Adrenal gland (tissue), 9 donors: ENCODE measurements at regions not wholly inside any gene's neighbourhood (a gene's known extent, or its start where the extent isn't known, plus 50 kb on each side); places are given as distances from the start of the nearest gene placed in this dataset.

Source experiments
- DNase-seq, 7 donors: peaks; one replicate each; pipeline ENCODE4 v3.0.0-alpha.2; 2019 to 2020
- H3K27ac ChIP-seq, 5 donors: fragments of 200-600 bp; sonication (generic) in 4 of 5; 1 replicate in 3 of 5; 2 replicates in 2 of 5; pipeline versions ENCODE4 v1.5.1 to v1.8.0; 2016 to 2020; ENCODE audit warnings: mild to moderate bottlenecking in 1 of 5
- H3K27me3 ChIP-seq: fragments of 200-600 bp; 2 replicates; pipeline ENCODE4 v1.8.0; 2021
- H3K36me3 ChIP-seq, 2 donors: fragments of 200-600 bp; replicated peaks in 1 of 2; 1 replicate in 1 of 2; 2 replicates in 1 of 2; pipeline versions ENCODE4 v1.5.1 to v1.8.0; 2018 to 2022
- H3K4me1 ChIP-seq, 2 donors: fragments of 200-600 bp; replicated peaks in 1 of 2; 1 replicate in 1 of 2; 2 replicates in 1 of 2; pipeline versions ENCODE4 v1.5.1 to v1.8.0; 2018 to 2021
- H3K4me3 ChIP-seq, 4 donors: fragments of 200-600 bp; sonication (generic) in 3 of 4; one replicate each; pipeline ENCODE4 v1.5.1; 2016 to 2018
- H3K9me3 ChIP-seq, 3 donors: fragments of 200-600 bp; sonication (generic) in 1 of 3; replicated peaks in 1 of 3; 1 replicate in 2 of 3; 2 replicates in 1 of 3; pipeline versions ENCODE4 v1.5.1 to v1.8.0; 2016 to 2021
- POLR2A ChIP-seq, 2 donors: fragments of 450-650 bp; IDR thresholded peaks; one replicate each; pipeline ENCODE4 v1.6.1; 2017; ENCODE audit warnings: antibody characterized with exemption in 2 of 2, mild to moderate bottlenecking in 2 of 2, moderate library complexity in 1 of 2
- WGBS, 4 donors: extraction: QIAGEN DNeasy Blood & Tissue Kit in 2 of 4; methylation state at CpG; one replicate each; pipeline versions ENCODE4 v1.1.5 to v1.1.7; 2013 to 2017; 5-methylcytosine and 5-hydroxymethylcytosine counted together
- intact Hi-C, 2 donors: fragments of 100-400 bp; cut with DNase I; formaldehyde crosslinking; loops; one replicate each; pipeline versions ENCODE4 v1.14.1 to v1.15.0; 2022 to 2023
- TF ChIP-seq, protein P1 (sequence below), 6 experiments: fragments of 450-650 bp in 4 of 6; fragments of 200-600 bp in 2 of 6; sonication (generic) in 1 of 6; IDR thresholded peaks; 1 replicate in 5 of 6; 2 replicates in 1 of 6; pipeline versions ENCODE4 v1.5.1 to v1.8.0; 2016 to 2021; ENCODE audit warnings: antibody characterized with exemption in 6 of 6, mild to moderate bottlenecking in 2 of 6, moderate library complexity in 1 of 6
- donor health status: healthy with polysubstance abuse.
- donor health status: Bipolar disorder and iron deficiency.
- donor health status: DM: yes; HTN: yes; CAD: no.
- donor health status: DM: no; HTN: no; CAD: no.
- donor health status: DM: no; HTN: no; CAD: no.

DNA sequence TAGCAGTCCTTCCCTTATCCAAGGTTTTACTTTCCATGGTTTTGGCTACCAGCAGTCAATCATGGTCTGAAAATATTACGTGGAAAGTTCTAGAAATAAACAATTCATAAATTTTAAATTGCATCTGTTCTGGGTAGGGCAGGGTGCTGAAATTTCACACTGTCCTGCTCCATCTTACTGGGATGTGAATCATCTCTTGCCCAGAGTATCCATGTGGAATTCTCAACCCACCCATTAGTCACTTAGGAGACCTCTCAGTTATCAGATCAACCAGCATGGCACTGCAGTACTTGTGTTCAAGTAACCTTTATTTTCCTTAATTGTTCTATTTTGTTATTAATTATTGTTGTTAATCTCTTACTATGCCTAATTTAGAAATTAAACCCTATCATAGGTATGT lies 202.8 kb upstream of the CPHXL start:
- H3K27me3 ChIP-seq: no peaks in the 10 kb centered on the region
- 62 to 87% (median 75%) methylated on average over 1 of the region's 1 CpG for WGBS, 4 donors
- no peak overlapping the region for H3K27ac ChIP-seq

DNA sequence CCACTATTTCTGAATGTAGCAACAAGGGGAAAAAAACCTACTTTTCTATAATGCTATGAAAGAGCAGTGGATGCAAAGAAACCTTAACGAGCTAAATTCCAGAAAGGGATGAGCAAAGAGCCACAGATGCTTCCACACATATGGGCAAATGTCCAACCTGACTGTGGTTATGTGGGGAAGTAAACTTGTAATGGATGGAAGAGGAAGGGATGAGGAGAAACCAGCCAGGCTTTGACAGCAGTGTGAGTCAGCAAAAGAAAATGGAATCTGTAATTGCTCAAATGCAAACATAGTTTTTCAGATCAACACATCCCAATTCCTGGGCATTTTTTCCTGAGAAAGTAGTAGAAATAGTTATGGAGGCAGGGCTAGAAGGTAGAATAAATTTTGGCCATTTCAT lies 204.8 kb upstream of the CPHXL start:
- Histone ChIP-seq H3K9me3 (no peaks in the 10 kb centered on the region), H3K4me3 (no peak overlapping the region), H3K36me3 (no peaks in the 10 kb centered on the region), H3K27me3 (no peaks in the 10 kb centered on the region), H3K27ac (no peak overlapping the region), H3K4me1 (no peaks in the 10 kb centered on the region)
- 48 to 63% (median 57%) methylated on average over 1 of the region's 1 CpG for WGBS, 4 donors
- no peak for TF ChIP-seq POLR2A (IDR thresholded peaks at IDR 0.05)
- TF ChIP-seq, protein P1, sequence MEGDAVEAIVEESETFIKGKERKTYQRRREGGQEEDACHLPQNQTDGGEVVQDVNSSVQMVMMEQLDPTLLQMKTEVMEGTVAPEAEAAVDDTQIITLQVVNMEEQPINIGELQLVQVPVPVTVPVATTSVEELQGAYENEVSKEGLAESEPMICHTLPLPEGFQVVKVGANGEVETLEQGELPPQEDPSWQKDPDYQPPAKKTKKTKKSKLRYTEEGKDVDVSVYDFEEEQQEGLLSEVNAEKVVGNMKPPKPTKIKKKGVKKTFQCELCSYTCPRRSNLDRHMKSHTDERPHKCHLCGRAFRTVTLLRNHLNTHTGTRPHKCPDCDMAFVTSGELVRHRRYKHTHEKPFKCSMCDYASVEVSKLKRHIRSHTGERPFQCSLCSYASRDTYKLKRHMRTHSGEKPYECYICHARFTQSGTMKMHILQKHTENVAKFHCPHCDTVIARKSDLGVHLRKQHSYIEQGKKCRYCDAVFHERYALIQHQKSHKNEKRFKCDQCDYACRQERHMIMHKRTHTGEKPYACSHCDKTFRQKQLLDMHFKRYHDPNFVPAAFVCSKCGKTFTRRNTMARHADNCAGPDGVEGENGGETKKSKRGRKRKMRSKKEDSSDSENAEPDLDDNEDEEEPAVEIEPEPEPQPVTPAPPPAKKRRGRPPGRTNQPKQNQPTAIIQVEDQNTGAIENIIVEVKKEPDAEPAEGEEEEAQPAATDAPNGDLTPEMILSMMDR (IDR thresholded peaks at IDR 0.05): no peak
- no peak for DNase-seq
- intact Hi-C loops: no loop called here

More for the DNA sequence above, 202.8 kb upstream of the CPHXL start:
- TF ChIP-seq, protein P1 (IDR thresholded peaks at IDR 0.05): no peak
- TF ChIP-seq POLR2A (IDR thresholded peaks at IDR 0.05): no peak
- Histone ChIP-seq H3K4me3 (no peak overlapping the region), H3K4me1 (no peaks in the 10 kb centered on the region), H3K9me3 (no peaks in the 10 kb centered on the region), H3K36me3 (no peaks in the 10 kb centered on the region)
- intact Hi-C loops: no loop called here
- no peak for DNase-seq

DNA sequence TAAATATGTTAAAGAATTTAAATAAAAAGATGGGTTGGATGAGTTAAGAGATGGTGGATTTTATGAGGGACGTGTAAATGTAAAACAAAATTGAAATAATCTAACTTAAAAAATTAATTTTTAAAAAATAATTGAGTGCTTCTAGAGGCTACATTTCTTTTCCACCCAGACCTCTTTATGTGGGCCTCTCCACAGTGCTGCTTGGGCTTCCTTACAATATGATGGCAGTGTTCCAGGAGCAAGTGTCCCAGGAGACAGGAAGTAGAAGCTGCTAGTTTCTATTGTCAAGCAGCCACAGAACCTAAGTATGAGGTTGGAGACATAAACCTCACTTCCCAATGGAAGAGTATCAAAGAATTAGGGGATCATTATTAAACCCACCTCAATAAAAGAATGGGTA lies 205.7 kb upstream of the CPHXL start:
- H3K27me3 ChIP-seq: no peaks in the 10 kb centered on the region
- H3K4me3 ChIP-seq: no peak overlapping the region
- TF ChIP-seq POLR2A (IDR thresholded peaks at IDR 0.05): no peak
- TF ChIP-seq, protein P1 (IDR thresholded peaks at IDR 0.05): no peak
- no peaks in the 10 kb centered on the region for H3K36me3 ChIP-seq
- DNase-seq: no peak
- WGBS, 4 donors: 74 to 97% (median 85%) methylated on average over 1 of the region's 1 CpG
- intact Hi-C loops: no loop called here
- H3K9me3 ChIP-seq: no peaks in the 10 kb centered on the region
- no peak overlapping the region for H3K27ac ChIP-seq
- H3K4me1 ChIP-seq: no peaks in the 10 kb centered on the region

DNA sequence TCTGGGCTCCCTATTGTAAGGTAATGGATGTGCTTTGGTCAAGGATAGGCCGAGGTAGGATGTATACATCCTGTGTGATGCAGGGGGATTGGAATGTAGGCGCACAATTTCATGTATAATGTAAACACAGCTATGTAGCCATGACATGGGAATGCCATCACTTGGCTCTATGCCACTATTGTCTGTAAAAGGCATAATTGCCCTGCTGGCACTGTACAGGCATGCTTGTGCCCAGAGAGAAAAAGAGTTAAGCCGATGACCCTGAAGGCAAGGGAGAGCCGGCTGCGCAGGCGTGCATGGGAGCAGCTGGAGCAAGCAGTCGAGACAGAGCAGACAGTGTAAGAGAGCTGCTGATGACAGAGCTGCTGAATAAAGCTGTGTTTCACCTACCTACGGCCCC lies 212.5 kb upstream of the CPHXL start:
- H3K27me3 ChIP-seq: no peaks in the 10 kb centered on the region
- no peaks in the 10 kb centered on the region for H3K4me1 ChIP-seq
- intact Hi-C loops: no loop called here
- no peaks in the 10 kb centered on the region for H3K36me3 ChIP-seq
- TF ChIP-seq, protein P1 (IDR thresholded peaks at IDR 0.05): no peak
- TF ChIP-seq POLR2A (IDR thresholded peaks at IDR 0.05): no peak
- no peak overlapping the region for H3K27ac ChIP-seq
- no peak overlapping the region for H3K4me3 ChIP-seq
- DNase-seq: no peak
- no peaks in the 10 kb centered on the region for H3K9me3 ChIP-seq
- WGBS, 4 donors: 71 to 78% (median 76%) methylated on average over 7 to 8 of the region's 8 CpGs
